Fibroblast of lung (primary cell): ENCODE measurements at regions not wholly inside any gene's neighbourhood (a gene's known extent, or its start where the extent isn't known, plus 50 kb on each side); places are given as distances from the start of the nearest gene placed in this dataset.

ENCODE experiments used
- DNase-seq, 2 donors: peaks; one replicate each; pipeline versions ENCODE4 v3.0.0 to v3.0.0-alpha.2; 2010; ENCODE audit warnings: low read depth in 2 of 2
- H2AFZ ChIP-seq: 2 replicates; pipeline ENCODE4 v1.5.1; 2012; ENCODE audit warnings: low read length, control low read depth, inconsistent platforms
- H3K27ac ChIP-seq: 2 replicates; pipeline ENCODE4 v1.5.1; 2011; ENCODE audit warnings: low read length, control low read depth; ENCODE audit not compliant: insufficient read depth
- H3K27me3 ChIP-seq: 2 replicates; pipeline ENCODE4 v1.5.1; 2011; ENCODE audit warnings: mild to moderate bottlenecking, low read length; ENCODE audit not compliant: control insufficient read depth, insufficient read depth
- H3K36me3 ChIP-seq: 2 replicates; pipeline ENCODE4 v1.5.1; 2011; ENCODE audit warnings: low read length; ENCODE audit not compliant: control insufficient read depth, insufficient read depth
- H3K4me1 ChIP-seq: 2 replicates; pipeline ENCODE4 v1.5.1; 2011; ENCODE audit warnings: low read length; ENCODE audit not compliant: control insufficient read depth, insufficient read depth; ENCODE audit errors: extremely low read depth
- H3K4me2 ChIP-seq: 2 replicates; pipeline ENCODE4 v1.5.1; 2011; ENCODE audit warnings: low read length, control low read depth; ENCODE audit not compliant: insufficient read depth; ENCODE audit errors: extremely low read depth
- H3K4me3 ChIP-seq, 4 experiments: fragments of 200-600 bp in 1 of 4; sonication (generic) in 1 of 4; replicated peaks in 1 of 4; 2 replicates each; pipeline ENCODE4 v1.5.1; 2011 to 2016; ENCODE audit warnings: low read length in 4 of 4, low read depth in 3 of 4, mild to moderate bottlenecking in 3 of 4, control low read depth in 2 of 4, inconsistent platforms in 1 of 4, mixed read lengths in 1 of 4; ENCODE audit not compliant: insufficient read depth in 1 of 4; ENCODE audit errors: control extremely low read depth in 1 of 4
- H3K79me2 ChIP-seq: 2 replicates; pipeline ENCODE4 v1.5.1; 2012; ENCODE audit warnings: mild to moderate bottlenecking, low read length, inconsistent platforms; ENCODE audit not compliant: control insufficient read depth, insufficient read depth
- H3K9ac ChIP-seq: 2 replicates; pipeline ENCODE4 v1.5.1; 2011; ENCODE audit warnings: mild to moderate bottlenecking, low read length, control low read depth; ENCODE audit not compliant: insufficient read depth
- H3K9me3 ChIP-seq: 2 replicates; pipeline ENCODE4 v1.5.1; 2012; ENCODE audit warnings: low read depth, low read length; ENCODE audit not compliant: control insufficient read depth, insufficient read depth
- H4K20me1 ChIP-seq: 2 replicates; pipeline ENCODE4 v1.5.1; 2011; ENCODE audit warnings: low read length; ENCODE audit not compliant: control insufficient read depth, insufficient read depth; ENCODE audit errors: extremely low read depth
- CTCF ChIP-seq, 2 donors: IDR thresholded peaks in 1 of 2; conservative IDR thresholded peaks in 1 of 2; 1 replicate in 1 of 2; 2 replicates in 1 of 2; pipeline ENCODE4 v1.5.1; 2011 to 2012; ENCODE audit warnings: low read length in 2 of 2, control low read depth in 1 of 2, inconsistent platforms in 1 of 2, low read depth in 1 of 2, mild to moderate bottlenecking in 1 of 2
- EZH2 ChIP-seq: IDR thresholded peaks from 2 replicates; pipeline ENCODE4 v1.5.1; 2012; ENCODE audit warnings: low read length, control low read depth, mild to moderate bottlenecking; ENCODE audit errors: missing control alignments

DNA sequence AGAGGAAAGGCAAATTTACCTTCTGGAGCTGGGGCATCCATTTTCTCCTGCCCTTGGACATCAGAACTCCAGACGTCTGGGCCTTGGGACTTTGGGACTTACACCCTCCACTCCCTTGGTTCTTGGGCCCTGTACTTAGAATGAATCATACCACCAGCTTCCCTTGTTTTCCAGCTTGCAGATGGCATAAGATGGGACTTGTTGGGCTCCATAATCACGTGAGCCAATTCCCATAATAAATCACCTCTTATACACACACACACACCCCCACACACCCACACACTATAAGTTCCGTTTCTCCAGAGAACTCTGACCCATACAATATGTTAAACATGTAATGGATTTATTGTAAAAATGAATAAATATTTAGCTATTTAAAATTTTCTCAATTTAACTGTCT, 185.7 kb downstream of the GIPC2 start:
- no peaks in the 10 kb centered on the region for H3K9me3 ChIP-seq
- H4K20me1 ChIP-seq, result no peaks in the 10 kb centered on the region
- H3K9ac ChIP-seq, result no peak overlapping the region
- H3K79me2 ChIP-seq, result no peaks in the 10 kb centered on the region
- no peaks in the 10 kb centered on the region for H3K4me1 ChIP-seq
- no peak for DNase-seq
- H3K4me2 ChIP-seq, result no peak overlapping the region
- H3K27me3 ChIP-seq, result no peaks in the 10 kb centered on the region
- no peak overlapping the region for H2AFZ ChIP-seq
- no peak overlapping the region for H3K27ac ChIP-seq
- H3K4me3 ChIP-seq, result no peak overlapping the region
- no peaks in the 10 kb centered on the region for H3K36me3 ChIP-seq
- TF ChIP-seq CTCF (conservative IDR thresholded peaks at IDR 0.05 in 1 of 2, IDR thresholded peaks at IDR 0.05 in 1 of 2; ENCODE audit: low read depth in 1 of 2, low read length in 2 of 2), result no peak
- no peak for TF ChIP-seq EZH2

- Histone ChIP-seq H3K36me3 (no peaks in the 10 kb centered on the region), H3K79me2 (no peaks in the 10 kb centered on the region), H2AFZ (no peak overlapping the region), H4K20me1 (no peaks in the 10 kb centered on the region), H3K4me2 (no peak overlapping the region), H3K9ac (no peak overlapping the region), H3K4me3 (no peak overlapping the region), H3K9me3 (no peaks in the 10 kb centered on the region), H3K27me3 (no peaks in the 10 kb centered on the region), H3K27ac (no peak overlapping the region), H3K4me1 (no peaks in the 10 kb centered on the region)
- TF ChIP-seq EZH2, result no peak
- TF ChIP-seq CTCF (conservative IDR thresholded peaks at IDR 0.05 in 1 of 2, IDR thresholded peaks at IDR 0.05 in 1 of 2; ENCODE audit: low read depth in 1 of 2, low read length in 2 of 2), result no peak
- DNase-seq, result no peak
These were observed 186.1 kb downstream of the GIPC2 start for GRCh38 chr1:78231894-78232293.

DNA sequence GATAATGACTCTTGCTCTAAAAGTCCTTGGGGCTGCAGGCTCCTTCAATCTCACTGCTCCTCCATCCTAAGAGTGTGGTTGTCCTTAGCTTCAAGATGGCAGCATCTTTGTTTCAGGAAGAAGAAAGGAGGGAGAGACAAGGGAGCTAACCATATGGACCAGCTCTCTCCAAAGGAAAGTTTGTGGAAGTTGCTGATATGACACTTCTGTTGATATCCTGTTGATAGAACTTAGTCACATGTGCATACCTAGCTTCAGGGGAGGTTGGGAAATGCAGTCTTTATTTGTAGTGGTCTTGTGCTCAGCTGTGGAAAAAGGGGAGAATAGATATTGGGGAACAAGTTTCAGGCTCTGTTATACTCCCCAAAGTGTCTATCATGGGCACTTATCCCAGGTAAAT, 186.9 kb downstream of the GIPC2 start:
- no peaks in the 10 kb centered on the region for H3K9me3 ChIP-seq
- no peaks in the 10 kb centered on the region for H3K79me2 ChIP-seq
- H3K27me3 ChIP-seq, result no peaks in the 10 kb centered on the region
- TF ChIP-seq EZH2 (no peak), CTCF (conservative IDR thresholded peaks at IDR 0.05 in 1 of 2, IDR thresholded peaks at IDR 0.05 in 1 of 2; ENCODE audit: low read depth in 1 of 2, low read length in 2 of 2) (no peak)
- H3K9ac ChIP-seq, result no peak overlapping the region
- H3K4me1 ChIP-seq, result no peaks in the 10 kb centered on the region
- H2AFZ ChIP-seq, result no peak overlapping the region
- no peaks in the 10 kb centered on the region for H4K20me1 ChIP-seq
- no peak overlapping the region for H3K27ac ChIP-seq
- no peaks in the 10 kb centered on the region for H3K36me3 ChIP-seq
- DNase-seq, result no peak
- H3K4me3 ChIP-seq, result no peak overlapping the region
- no peak overlapping the region for H3K4me2 ChIP-seq
